ENCODE measurements at regions not wholly inside any gene's neighbourhood (a gene's known extent, or its start where the extent isn't known, plus 50 kb on each side); places are given as distances from the start of the nearest gene placed in this dataset.

DNA sequence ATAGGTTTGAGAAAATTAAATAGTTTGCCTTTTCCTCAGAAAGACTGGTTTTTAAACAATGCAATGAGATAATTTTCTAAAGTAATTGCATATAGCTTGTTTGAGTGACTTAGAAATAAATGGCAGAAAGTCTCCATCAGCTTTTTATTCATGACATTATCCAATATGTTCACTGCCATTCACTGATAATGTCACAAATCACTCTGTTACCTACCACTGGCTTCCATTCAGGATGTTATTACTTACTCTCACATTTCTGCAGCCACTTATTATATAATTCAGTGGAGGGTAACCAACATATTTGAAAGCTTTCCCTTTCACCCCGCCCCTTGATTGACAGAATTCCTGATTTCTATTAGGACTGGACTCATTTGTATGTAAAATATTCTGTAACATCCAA is 1583.5 kb downstream of the PCDH18 start:
- no peak for DNase-seq (ENCODE audit: extremely low spot score, unreplicated experiment)
- H3K4me1 Mint-ChIP-seq (ENCODE audit: unreplicated experiment), result no peaks in the 10 kb centered on the region
- H3K27ac Mint-ChIP-seq (ENCODE audit: unreplicated experiment), result no peak overlapping the region
- H3K9me3 Mint-ChIP-seq (ENCODE audit: unreplicated experiment), result peaks cover 1% of the 10 kb centered on the region
- no peaks in the 10 kb centered on the region for H3K36me3 Mint-ChIP-seq (ENCODE audit: unreplicated experiment)
- TF ChIP-seq, protein P1, sequence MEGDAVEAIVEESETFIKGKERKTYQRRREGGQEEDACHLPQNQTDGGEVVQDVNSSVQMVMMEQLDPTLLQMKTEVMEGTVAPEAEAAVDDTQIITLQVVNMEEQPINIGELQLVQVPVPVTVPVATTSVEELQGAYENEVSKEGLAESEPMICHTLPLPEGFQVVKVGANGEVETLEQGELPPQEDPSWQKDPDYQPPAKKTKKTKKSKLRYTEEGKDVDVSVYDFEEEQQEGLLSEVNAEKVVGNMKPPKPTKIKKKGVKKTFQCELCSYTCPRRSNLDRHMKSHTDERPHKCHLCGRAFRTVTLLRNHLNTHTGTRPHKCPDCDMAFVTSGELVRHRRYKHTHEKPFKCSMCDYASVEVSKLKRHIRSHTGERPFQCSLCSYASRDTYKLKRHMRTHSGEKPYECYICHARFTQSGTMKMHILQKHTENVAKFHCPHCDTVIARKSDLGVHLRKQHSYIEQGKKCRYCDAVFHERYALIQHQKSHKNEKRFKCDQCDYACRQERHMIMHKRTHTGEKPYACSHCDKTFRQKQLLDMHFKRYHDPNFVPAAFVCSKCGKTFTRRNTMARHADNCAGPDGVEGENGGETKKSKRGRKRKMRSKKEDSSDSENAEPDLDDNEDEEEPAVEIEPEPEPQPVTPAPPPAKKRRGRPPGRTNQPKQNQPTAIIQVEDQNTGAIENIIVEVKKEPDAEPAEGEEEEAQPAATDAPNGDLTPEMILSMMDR (IDR thresholded peaks at IDR 0.05), result no peak
- no peak overlapping the region for H3K4me3 Mint-ChIP-seq (ENCODE audit: unreplicated experiment)
- no peaks in the 10 kb centered on the region for H3K27me3 Mint-ChIP-seq (ENCODE audit: unreplicated experiment)

DNA sequence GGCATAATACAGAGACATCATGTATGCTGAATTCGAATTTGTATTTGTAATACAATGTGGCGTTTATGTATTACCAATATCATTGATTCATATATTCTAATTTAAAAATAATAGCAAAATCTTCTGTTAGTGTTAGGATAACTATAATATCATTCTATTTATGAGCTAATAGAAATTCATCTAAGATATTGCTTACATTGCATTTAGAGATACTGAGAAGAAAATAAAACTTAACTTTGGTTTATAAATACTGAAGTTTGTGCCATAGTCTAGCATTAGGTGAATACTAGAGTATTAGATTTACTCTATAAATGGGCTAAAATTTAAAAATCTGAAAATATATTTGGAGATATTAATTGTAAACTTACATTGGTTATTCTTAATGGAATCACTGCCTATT is 1590.6 kb downstream of the PCDH18 start:
- H3K36me3 Mint-ChIP-seq (ENCODE audit: unreplicated experiment), result no peaks in the 10 kb centered on the region
- H3K9me3 Mint-ChIP-seq (ENCODE audit: unreplicated experiment), result no peaks in the 10 kb centered on the region
- H3K4me3 Mint-ChIP-seq (ENCODE audit: unreplicated experiment), result no peak overlapping the region
- no peaks in the 10 kb centered on the region for H3K4me1 Mint-ChIP-seq (ENCODE audit: unreplicated experiment)
- no peak overlapping the region for H3K27ac Mint-ChIP-seq (ENCODE audit: unreplicated experiment)
- H3K27me3 Mint-ChIP-seq (ENCODE audit: unreplicated experiment), result no peaks in the 10 kb centered on the region
- TF ChIP-seq, protein P1 (IDR thresholded peaks at IDR 0.05), result no peak
- DNase-seq (ENCODE audit: extremely low spot score, unreplicated experiment), result no peak

DNA sequence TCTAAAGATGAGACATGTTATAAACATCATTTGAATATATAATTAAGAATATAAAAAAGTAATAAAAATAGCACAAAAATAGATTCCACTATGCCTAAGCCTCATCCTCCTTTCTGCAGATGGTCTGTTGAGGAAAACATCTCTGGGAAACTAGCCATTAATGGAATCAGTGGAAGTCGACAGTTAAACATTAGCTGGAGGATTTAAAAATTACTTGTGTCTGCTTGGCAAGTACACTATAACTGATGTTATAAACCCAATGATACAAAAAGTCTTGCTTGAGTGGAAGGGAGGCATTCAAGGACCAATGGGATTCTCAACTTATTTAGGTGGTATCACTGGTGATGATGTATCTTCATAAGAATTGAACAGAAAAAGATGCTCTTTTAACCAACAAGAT is 1598.3 kb downstream of the PCDH18 start:
- H3K9me3 Mint-ChIP-seq (ENCODE audit: unreplicated experiment), result peaks cover 10% of the 10 kb centered on the region
- TF ChIP-seq, protein P1 (IDR thresholded peaks at IDR 0.05), result no peak
- no peak overlapping the region for H3K4me3 Mint-ChIP-seq (ENCODE audit: unreplicated experiment)
- H3K27ac Mint-ChIP-seq (ENCODE audit: unreplicated experiment), result no peak overlapping the region
- H3K4me1 Mint-ChIP-seq (ENCODE audit: unreplicated experiment), result no peaks in the 10 kb centered on the region
- no peaks in the 10 kb centered on the region for H3K27me3 Mint-ChIP-seq (ENCODE audit: unreplicated experiment)
- no peaks in the 10 kb centered on the region for H3K36me3 Mint-ChIP-seq (ENCODE audit: unreplicated experiment)
- DNase-seq (ENCODE audit: extremely low spot score, unreplicated experiment), result no peak

DNA sequence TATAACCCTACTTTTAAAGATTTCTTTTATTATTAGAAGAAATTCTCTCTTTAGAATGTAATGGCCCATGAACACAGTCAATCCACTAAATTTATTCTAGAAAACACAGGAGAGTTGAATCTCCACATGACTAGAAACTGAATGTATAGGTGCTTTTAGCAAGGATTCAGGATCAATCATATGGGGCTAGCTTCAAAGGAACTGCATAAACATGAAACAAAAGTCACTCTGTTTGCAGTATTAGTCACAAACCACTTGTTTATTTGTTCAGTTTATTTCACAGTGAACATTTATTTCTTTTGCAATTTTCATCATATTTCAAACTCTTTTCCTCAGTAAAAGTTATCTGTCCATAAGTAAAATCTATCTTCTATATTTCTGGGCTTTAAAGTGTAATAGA is 1604.6 kb downstream of the PCDH18 start:
- TF ChIP-seq, protein P1 (IDR thresholded peaks at IDR 0.05), result no peak
- peaks cover 10% of the 10 kb centered on the region for H3K9me3 Mint-ChIP-seq (ENCODE audit: unreplicated experiment)
- no peak overlapping the region for H3K27ac Mint-ChIP-seq (ENCODE audit: unreplicated experiment)
- no peak for DNase-seq (ENCODE audit: extremely low spot score, unreplicated experiment)
- H3K36me3 Mint-ChIP-seq (ENCODE audit: unreplicated experiment), result no peaks in the 10 kb centered on the region
- H3K4me3 Mint-ChIP-seq (ENCODE audit: unreplicated experiment), result no peak overlapping the region
- no peaks in the 10 kb centered on the region for H3K4me1 Mint-ChIP-seq (ENCODE audit: unreplicated experiment)
- H3K27me3 Mint-ChIP-seq (ENCODE audit: unreplicated experiment), result no peaks in the 10 kb centered on the region

DNA sequence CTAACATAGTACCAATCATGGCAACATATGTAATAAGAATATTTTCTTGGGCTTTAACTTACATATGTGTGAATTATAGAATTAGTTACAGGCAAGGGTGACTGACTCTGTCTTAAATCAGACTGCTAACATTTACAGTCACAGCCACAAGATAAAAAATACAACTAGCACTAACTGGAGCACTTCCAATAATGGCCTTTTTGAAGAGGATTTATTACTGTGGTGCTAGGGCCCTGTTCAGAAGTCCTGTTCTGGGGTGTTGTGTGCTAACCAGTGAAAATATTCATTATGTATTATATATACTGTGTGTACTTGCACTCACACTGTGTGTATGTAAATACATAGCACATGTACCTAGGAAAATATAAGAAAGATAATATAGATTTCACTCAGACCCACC is 1611.2 kb downstream of the PCDH18 start:
- DNase-seq (ENCODE audit: extremely low spot score, unreplicated experiment), result no peak
- Mint-ChIP-seq H3K4me3 (ENCODE audit: unreplicated experiment) (no peak overlapping the region), H3K27me3 (ENCODE audit: unreplicated experiment) (no peaks in the 10 kb centered on the region), H3K9me3 (ENCODE audit: unreplicated experiment) (no peaks in the 10 kb centered on the region), H3K36me3 (ENCODE audit: unreplicated experiment) (no peaks in the 10 kb centered on the region), H3K4me1 (ENCODE audit: unreplicated experiment) (peaks cover 9% of the 10 kb centered on the region), H3K27ac (ENCODE audit: unreplicated experiment) (no peak overlapping the region)
- TF ChIP-seq, protein P1 (IDR thresholded peaks at IDR 0.05), result no peak
